HepG2 (cell line): ENCODE measurements at regions not wholly inside any gene's neighbourhood (a gene's known extent, or its start where the extent isn't known, plus 50 kb on each side); places are given as distances from the start of the nearest gene placed in this dataset.
A peak's percentile ranks its signal among the peaks of the same experiment; 100 is the strongest.
"Not testable (repeated sequence)": the region's sequence is repeated elsewhere in the genome, so short reads cannot be mapped to it uniquely, and the experiment has no call there.

Source experiments
- POLR2A ChIP-seq, 2 experiments: IDR thresholded peaks; 2 replicates each; pipeline ENCODE4 v1.6.1; 2011; ENCODE audit warnings: low read depth in 2 of 2, low read length in 2 of 2, mild to moderate bottlenecking in 1 of 2, moderate library complexity in 1 of 2; ENCODE audit not compliant: insufficient read depth in 1 of 2
- REPIN1 ChIP-seq: sonication (generic); formaldehyde crosslinking; IDR thresholded peaks from 2 replicates; pipeline ENCODE4 v1.8.0; 2022; ENCODE audit warnings: missing genetic modification reagents, low read depth, mild to moderate bottlenecking, borderline replicate concordance
- ZNF30 ChIP-seq: sonication (generic); formaldehyde crosslinking; IDR thresholded peaks from 2 replicates; pipeline ENCODE4 v1.5.0; 2020; ENCODE audit warnings: mild to moderate bottlenecking, missing genetic modification reagents
- TF ChIP-seq, protein P1 (sequence below): sonication (generic); formaldehyde crosslinking; IDR thresholded peaks from 2 replicates; pipeline ENCODE4 v1.5.0; 2020; ENCODE audit warnings: mild to moderate bottlenecking, missing genetic modification reagents, moderate library complexity
- TF ChIP-seq, protein P2 (sequence below): sonication (generic); formaldehyde crosslinking; IDR thresholded peaks from 2 replicates; pipeline ENCODE4 v1.5.1; 2020; ENCODE audit warnings: mild to moderate bottlenecking, missing genetic modification reagents, moderate library complexity
- TF ChIP-seq, protein P3 (sequence below): sonication (generic); formaldehyde crosslinking; IDR thresholded peaks from 2 replicates; pipeline ENCODE4 v1.4.0; 2020; ENCODE audit warnings: missing genetic modification reagents, borderline replicate concordance
- TF ChIP-seq, protein P4 (sequence below): sonication (generic); formaldehyde crosslinking; IDR thresholded peaks from 2 replicates; pipeline ENCODE4 v1.5.0; 2020; ENCODE audit warnings: missing genetic modification reagents, mild to moderate bottlenecking, borderline replicate concordance

DNA sequence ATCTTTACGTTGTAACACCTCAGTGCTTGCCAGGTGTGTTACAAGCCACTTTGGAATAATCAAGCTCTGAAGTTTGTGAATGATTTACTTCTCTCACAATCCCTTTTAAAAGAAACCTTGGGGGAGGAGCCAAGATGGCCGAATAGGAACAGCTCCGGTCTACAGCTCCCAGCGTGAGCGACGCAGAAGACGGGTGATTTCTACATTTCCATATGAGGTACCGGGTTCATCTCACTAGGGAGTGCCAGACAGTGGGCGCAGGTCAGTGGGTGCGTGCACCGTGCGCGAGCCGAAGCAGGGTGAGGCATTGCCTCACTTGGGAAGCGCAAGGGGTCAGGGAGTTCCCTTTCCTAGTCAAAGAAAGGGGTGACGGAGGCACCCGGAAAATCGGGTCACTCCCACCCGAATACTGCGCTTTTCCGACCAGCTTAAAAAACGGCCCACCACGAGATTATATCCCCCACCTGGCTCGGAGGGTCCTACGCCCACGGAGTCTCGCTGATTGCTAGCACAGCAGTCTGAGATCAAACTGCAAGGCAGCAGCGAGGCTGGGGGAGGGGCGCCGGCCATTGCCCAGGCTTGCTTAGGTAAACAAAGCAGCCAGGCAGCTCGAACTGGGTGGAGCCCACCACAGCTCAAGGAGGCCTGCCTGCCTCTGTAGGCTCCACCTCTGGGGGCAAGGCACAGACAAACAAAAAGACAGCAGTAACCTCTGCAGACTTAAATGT, 118.0 kb upstream of the BCL9 start:
- not testable (repeated sequence) for TF ChIP-seq ZNF30 (CRISPR knock-in tag); REPIN1 (CRISPR knock-in tag); POLR2A (IDR thresholded peaks at IDR 0.05; ENCODE audit: insufficient read depth in 1 of 2, low read depth in 2 of 2, low read length in 2 of 2)
- TF ChIP-seq, protein P1, sequence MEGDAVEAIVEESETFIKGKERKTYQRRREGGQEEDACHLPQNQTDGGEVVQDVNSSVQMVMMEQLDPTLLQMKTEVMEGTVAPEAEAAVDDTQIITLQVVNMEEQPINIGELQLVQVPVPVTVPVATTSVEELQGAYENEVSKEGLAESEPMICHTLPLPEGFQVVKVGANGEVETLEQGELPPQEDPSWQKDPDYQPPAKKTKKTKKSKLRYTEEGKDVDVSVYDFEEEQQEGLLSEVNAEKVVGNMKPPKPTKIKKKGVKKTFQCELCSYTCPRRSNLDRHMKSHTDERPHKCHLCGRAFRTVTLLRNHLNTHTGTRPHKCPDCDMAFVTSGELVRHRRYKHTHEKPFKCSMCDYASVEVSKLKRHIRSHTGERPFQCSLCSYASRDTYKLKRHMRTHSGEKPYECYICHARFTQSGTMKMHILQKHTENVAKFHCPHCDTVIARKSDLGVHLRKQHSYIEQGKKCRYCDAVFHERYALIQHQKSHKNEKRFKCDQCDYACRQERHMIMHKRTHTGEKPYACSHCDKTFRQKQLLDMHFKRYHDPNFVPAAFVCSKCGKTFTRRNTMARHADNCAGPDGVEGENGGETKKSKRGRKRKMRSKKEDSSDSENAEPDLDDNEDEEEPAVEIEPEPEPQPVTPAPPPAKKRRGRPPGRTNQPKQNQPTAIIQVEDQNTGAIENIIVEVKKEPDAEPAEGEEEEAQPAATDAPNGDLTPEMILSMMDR (CRISPR knock-in tag) = not testable (repeated sequence)
- TF ChIP-seq, protein P2, sequence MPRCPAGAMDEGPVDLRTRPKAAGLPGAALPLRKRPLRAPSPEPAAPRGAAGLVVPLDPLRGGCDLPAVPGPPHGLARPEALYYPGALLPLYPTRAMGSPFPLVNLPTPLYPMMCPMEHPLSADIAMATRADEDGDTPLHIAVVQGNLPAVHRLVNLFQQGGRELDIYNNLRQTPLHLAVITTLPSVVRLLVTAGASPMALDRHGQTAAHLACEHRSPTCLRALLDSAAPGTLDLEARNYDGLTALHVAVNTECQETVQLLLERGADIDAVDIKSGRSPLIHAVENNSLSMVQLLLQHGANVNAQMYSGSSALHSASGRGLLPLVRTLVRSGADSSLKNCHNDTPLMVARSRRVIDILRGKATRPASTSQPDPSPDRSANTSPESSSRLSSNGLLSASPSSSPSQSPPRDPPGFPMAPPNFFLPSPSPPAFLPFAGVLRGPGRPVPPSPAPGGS (CRISPR knock-in tag) = not testable (repeated sequence)
- TF ChIP-seq, protein P3, sequence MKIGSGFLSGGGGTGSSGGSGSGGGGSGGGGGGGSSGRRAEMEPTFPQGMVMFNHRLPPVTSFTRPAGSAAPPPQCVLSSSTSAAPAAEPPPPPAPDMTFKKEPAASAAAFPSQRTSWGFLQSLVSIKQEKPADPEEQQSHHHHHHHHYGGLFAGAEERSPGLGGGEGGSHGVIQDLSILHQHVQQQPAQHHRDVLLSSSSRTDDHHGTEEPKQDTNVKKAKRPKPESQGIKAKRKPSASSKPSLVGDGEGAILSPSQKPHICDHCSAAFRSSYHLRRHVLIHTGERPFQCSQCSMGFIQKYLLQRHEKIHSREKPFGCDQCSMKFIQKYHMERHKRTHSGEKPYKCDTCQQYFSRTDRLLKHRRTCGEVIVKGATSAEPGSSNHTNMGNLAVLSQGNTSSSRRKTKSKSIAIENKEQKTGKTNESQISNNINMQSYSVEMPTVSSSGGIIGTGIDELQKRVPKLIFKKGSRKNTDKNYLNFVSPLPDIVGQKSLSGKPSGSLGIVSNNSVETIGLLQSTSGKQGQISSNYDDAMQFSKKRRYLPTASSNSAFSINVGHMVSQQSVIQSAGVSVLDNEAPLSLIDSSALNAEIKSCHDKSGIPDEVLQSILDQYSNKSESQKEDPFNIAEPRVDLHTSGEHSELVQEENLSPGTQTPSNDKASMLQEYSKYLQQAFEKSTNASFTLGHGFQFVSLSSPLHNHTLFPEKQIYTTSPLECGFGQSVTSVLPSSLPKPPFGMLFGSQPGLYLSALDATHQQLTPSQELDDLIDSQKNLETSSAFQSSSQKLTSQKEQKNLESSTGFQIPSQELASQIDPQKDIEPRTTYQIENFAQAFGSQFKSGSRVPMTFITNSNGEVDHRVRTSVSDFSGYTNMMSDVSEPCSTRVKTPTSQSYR (CRISPR knock-in tag) = peak; percentile 87
- TF ChIP-seq, protein P4, sequence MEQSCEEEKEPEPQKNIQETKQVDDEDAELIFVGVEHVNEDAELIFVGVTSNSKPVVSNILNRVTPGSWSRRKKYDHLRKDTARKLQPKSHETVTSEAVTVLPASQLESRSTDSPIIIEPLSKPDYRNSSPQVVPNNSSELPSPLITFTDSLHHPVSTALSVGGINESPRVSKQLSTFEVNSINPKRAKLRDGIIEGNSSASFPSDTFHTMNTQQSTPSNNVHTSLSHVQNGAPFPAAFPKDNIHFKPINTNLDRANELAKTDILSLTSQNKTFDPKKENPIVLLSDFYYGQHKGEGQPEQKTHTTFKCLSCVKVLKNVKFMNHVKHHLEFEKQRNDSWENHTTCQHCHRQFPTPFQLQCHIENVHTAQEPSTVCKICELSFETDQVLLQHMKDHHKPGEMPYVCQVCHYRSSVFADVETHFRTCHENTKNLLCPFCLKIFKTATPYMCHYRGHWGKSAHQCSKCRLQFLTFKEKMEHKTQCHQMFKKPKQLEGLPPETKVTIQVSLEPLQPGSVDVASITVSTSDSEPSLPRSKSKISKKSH (CRISPR knock-in tag) = not testable (repeated sequence)
